Ectodermal cell (in vitro differentiated cells): ENCODE measurements at regions not wholly inside any gene's neighbourhood (a gene's known extent, or its start where the extent isn't known, plus 50 kb on each side); places are given as distances from the start of the nearest gene placed in this dataset.

ENCODE experiments used
- H3K27ac ChIP-seq: 2 replicates; pipeline ENCODE4 v1.7.0; 2013; ENCODE audit warnings: mild to moderate bottlenecking, low read depth, low read length; ENCODE audit not compliant: insufficient read depth, poor library complexity, severe bottlenecking
- H3K27me3 ChIP-seq: 2 replicates; pipeline ENCODE4 v1.7.0; 2013; ENCODE audit warnings: mild to moderate bottlenecking, low read length; ENCODE audit not compliant: insufficient read depth, control insufficient read depth, poor library complexity, severe bottlenecking
- H3K36me3 ChIP-seq: one replicate; pipeline ENCODE4 v1.7.0; 2013; ENCODE audit warnings: low read length; ENCODE audit not compliant: control insufficient read depth, insufficient read depth
- H3K4me1 ChIP-seq: one replicate; pipeline ENCODE4 v1.7.0; 2013; ENCODE audit warnings: low read length; ENCODE audit not compliant: control insufficient read depth, insufficient read depth
- H3K4me3 ChIP-seq: 2 replicates; pipeline ENCODE4 v1.7.0; 2013; ENCODE audit warnings: low read depth, low read length, control low read depth; ENCODE audit not compliant: insufficient read depth
- H3K9me3 ChIP-seq: 2 replicates; pipeline ENCODE4 v1.7.0; 2013; ENCODE audit warnings: mild to moderate bottlenecking, low read length, moderate library complexity; ENCODE audit not compliant: control insufficient read depth
- WGBS, 2 experiments: methylation state at CpG; one replicate each; pipeline ENCODE4 v1.1.7; 2013; ENCODE audit warnings: missing lambda C conversion rate in 2 of 2; 5-methylcytosine and 5-hydroxymethylcytosine counted together

- Histone ChIP-seq H3K9me3 (no peaks in the 10 kb centered on the region), H3K4me1 (peaks cover 6% of the 10 kb centered on the region), H3K27ac (no peak overlapping the region), H3K36me3 (no peaks in the 10 kb centered on the region), H3K27me3 (no peaks in the 10 kb centered on the region), H3K4me3 (no peak overlapping the region)
- 83 to 85% methylated on average over 22 of the region's 22 CpGs for WGBS, 2 experiments
Observed at GRCh38 chr20:56826705-56827665, 197.9 kb downstream of the TFAP2C start.

GRCh38 chr20:56827763-56828162, 198.7 kb downstream of the TFAP2C start:
- H3K4me3 ChIP-seq: no peak overlapping the region
- 88% methylated on average over 14 of the region's 14 CpGs for WGBS, 2 experiments
- no peak overlapping the region for H3K27ac ChIP-seq

GRCh38 chr20:56828402-56828801, 199.3 kb downstream of the TFAP2C start:
- H3K27ac ChIP-seq: no peak overlapping the region
- H3K27me3 ChIP-seq: no peaks in the 10 kb centered on the region
- WGBS, 2 experiments: 95 to 98% methylated on average over 9 of the region's 9 CpGs
- peaks cover 6% of the 10 kb centered on the region for H3K4me1 ChIP-seq
- H3K36me3 ChIP-seq: no peaks in the 10 kb centered on the region
- no peaks in the 10 kb centered on the region for H3K9me3 ChIP-seq
- no peak overlapping the region for H3K4me3 ChIP-seq

More at GRCh38 chr20:56827763-56828162, 198.7 kb downstream of the TFAP2C start:
- Histone ChIP-seq H3K27me3 (no peaks in the 10 kb centered on the region), H3K36me3 (no peaks in the 10 kb centered on the region), H3K9me3 (no peaks in the 10 kb centered on the region), H3K4me1 (peaks cover 6% of the 10 kb centered on the region)

- Histone ChIP-seq H3K27ac (no peak overlapping the region), H3K4me1 (peaks cover 6% of the 10 kb centered on the region), H3K36me3 (no peaks in the 10 kb centered on the region), H3K27me3 (no peaks in the 10 kb centered on the region), H3K9me3 (no peaks in the 10 kb centered on the region), H3K4me3 (no peak overlapping the region)
- whole genome bisulfite sequencing, 2 experiments: 32 to 35% methylated on average over 14 to 15 of the region's 17 CpGs
Observed at GRCh38 chr20:56829788-56830385, 200.8 kb downstream of the TFAP2C start.

- Histone ChIP-seq H3K27ac (no peak overlapping the region), H3K36me3 (no peaks in the 10 kb centered on the region), H3K4me3 (no peak overlapping the region), H3K4me1 (peaks cover 6% of the 10 kb centered on the region), H3K9me3 (no peaks in the 10 kb centered on the region), H3K27me3 (no peaks in the 10 kb centered on the region)
- WGBS, 2 experiments: 96 to 98% methylated on average over 4 of the region's 4 CpGs
Observed at GRCh38 chr20:56831795-56832194, 202.7 kb downstream of the TFAP2C start.

- no peak overlapping the region for H3K27ac ChIP-seq
- no peaks in the 10 kb centered on the region for H3K27me3 ChIP-seq
- H3K9me3 ChIP-seq: no peaks in the 10 kb centered on the region
- no peak overlapping the region for H3K4me3 ChIP-seq
- H3K36me3 ChIP-seq: no peaks in the 10 kb centered on the region
- no peaks in the 10 kb centered on the region for H3K4me1 ChIP-seq
- 95 to 97% methylated on average over 5 of the region's 5 CpGs for WGBS, 2 experiments
Observed at GRCh38 chr20:56833427-56833826, 204.3 kb downstream of the TFAP2C start.

- Histone ChIP-seq H3K36me3 (no peaks in the 10 kb centered on the region), H3K4me3 (no peak overlapping the region), H3K27me3 (no peaks in the 10 kb centered on the region), H3K9me3 (no peaks in the 10 kb centered on the region), H3K4me1 (no peaks in the 10 kb centered on the region), H3K27ac (no peak overlapping the region)
- WGBS, 2 experiments: 74% methylated on average over 4 of the region's 4 CpGs
Observed at GRCh38 chr20:56835829-56836550, 206.9 kb downstream of the TFAP2C start.

- no peaks in the 10 kb centered on the region for H3K27me3 ChIP-seq
- WGBS, 2 experiments: 92 to 94% methylated on average over 2 of the region's 2 CpGs
- no peaks in the 10 kb centered on the region for H3K36me3 ChIP-seq
- no peaks in the 10 kb centered on the region for H3K9me3 ChIP-seq
- H3K4me3 ChIP-seq: no peak overlapping the region
- H3K27ac ChIP-seq: no peak overlapping the region
- no peaks in the 10 kb centered on the region for H3K4me1 ChIP-seq
Observed at GRCh38 chr20:56839222-56839621, 210.1 kb downstream of the TFAP2C start.

GRCh38 chr20:56839786-56840185, 210.7 kb downstream of the TFAP2C start:
- no peak overlapping the region for H3K4me3 ChIP-seq
- no peak overlapping the region for H3K27ac ChIP-seq
- 95 to 96% methylated on average over 4 to 5 of the region's 5 CpGs for WGBS, 2 experiments
- H3K27me3 ChIP-seq: no peaks in the 10 kb centered on the region
- no peaks in the 10 kb centered on the region for H3K4me1 ChIP-seq
- H3K9me3 ChIP-seq: no peaks in the 10 kb centered on the region
- H3K36me3 ChIP-seq: no peaks in the 10 kb centered on the region

- 92% methylated on average over 3 of the region's 3 CpGs for WGBS, 2 experiments
- Histone ChIP-seq H3K36me3 (no peaks in the 10 kb centered on the region), H3K4me1 (no peaks in the 10 kb centered on the region)
Observed at GRCh38 chr20:56840716-56841261, 211.7 kb downstream of the TFAP2C start.

More at GRCh38 chr20:56840716-56841261, 211.7 kb downstream of the TFAP2C start:
- H3K9me3 ChIP-seq: no peaks in the 10 kb centered on the region
- no peaks in the 10 kb centered on the region for H3K27me3 ChIP-seq
- H3K27ac ChIP-seq: no peak overlapping the region
- H3K4me3 ChIP-seq: no peak overlapping the region
